ENCODE measurements at regions not wholly inside any gene's neighbourhood (a gene's known extent, or its start where the extent isn't known, plus 50 kb on each side); places are given as distances from the start of the nearest gene placed in this dataset.

- no peak for TF ChIP-seq YY1 (IDR thresholded peaks at IDR 0.05; ENCODE audit: insufficient read depth, insufficient read length)
- TF ChIP-seq SUZ12 (IDR thresholded peaks at IDR 0.05; ENCODE audit: extremely low read depth, insufficient read depth, insufficient read length) = no peak
Measured at GRCh38 chr18:995629-996028, 91.0 kb downstream of the ADCYAP1 start.

Measured in NT2/D1 (cell line).